Fibroblast of skin of right biceps (primary cell): ENCODE measurements at regions not wholly inside any gene's neighbourhood (a gene's known extent, or its start where the extent isn't known, plus 50 kb on each side); places are given as distances from the start of the nearest gene placed in this dataset.
"Not testable (repeated sequence)": the region's sequence is repeated elsewhere in the genome, so short reads cannot be mapped to it uniquely, and the experiment has no call there.

Experiments
- DNase-seq: peaks from one replicate; pipeline ENCODE4 v3.0.0-alpha.2; 2013

DNA sequence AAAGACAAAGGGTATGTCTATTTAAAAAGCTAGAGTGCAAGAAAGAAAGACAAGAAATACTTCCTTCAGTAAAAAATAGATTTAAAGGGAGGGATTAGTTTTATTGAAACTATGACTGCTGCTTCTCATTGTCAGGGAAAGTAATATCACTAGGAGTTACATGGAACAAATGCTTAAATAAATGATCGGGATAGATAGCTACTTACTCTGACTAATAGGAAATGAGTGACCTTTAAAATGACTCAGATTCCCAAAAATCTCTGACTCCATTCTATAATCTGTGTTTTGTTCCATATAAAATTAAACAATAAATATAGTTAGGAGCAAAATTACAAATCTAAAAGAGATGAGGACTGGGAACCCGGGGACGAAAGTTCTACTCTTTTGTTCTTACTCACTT lies 669.3 kb downstream of the NR4A2 start:
- DNase-seq: no peak

DNA sequence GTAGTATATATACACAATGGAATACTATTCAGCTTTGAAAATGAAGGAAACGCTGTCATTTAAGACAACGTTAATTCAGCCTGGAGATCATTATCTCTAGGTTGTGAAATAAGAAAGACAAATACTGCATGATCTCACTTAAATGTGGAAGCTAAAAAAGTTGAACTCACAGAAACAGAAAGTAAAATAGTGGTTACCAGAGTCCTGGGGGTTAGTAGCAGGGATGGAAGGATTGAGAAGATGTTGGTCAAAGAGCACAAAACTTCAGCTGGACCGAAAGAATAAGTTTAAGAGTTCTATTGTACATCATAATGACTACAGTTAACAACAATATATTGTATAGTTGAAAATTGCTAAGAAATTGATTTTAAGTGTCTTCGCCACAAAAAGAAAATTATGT lies 670.3 kb downstream of the NR4A2 start:
- DNase-seq: no peak

DNA sequence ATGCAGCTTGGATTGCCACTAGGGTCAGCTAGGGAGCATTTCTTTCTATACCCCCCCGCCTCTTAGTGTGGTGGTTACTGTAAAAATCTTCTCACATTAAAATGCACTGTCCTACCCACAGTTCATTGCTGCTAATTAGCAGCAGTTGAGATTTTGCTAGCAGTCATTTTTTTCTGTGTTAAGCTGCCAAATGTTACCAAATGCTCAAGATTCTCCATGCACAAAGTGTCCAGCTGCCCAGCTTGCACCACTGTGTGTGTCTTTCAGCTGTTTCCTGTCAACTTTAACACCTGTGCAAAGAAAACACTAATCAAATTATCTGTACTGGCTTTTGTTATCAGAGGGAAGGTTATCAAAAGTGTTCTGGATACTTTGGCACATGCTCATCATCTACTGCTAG lies 679.3 kb downstream of the NR4A2 start:
- no peak for DNase-seq

DNA sequence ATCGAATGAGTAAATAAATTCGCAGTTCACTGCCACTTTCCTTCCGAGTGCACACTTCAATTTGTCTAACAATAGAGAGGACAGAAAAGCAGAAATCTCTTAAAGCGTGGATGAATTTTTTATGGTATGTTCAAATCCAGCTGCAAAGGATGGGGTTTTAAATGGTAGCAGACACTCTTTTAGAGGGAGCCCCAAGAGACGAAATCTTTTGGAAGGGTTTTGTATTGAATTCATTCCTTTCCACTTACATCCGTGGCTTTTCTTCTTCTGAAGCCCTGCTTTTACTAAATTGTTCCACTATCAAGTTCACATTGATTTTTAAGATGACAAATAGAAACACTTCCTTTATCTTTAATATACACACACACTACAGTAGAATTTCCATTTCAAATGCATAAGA lies 680.7 kb downstream of the NR4A2 start:
- DNase-seq: no peak

DNA sequence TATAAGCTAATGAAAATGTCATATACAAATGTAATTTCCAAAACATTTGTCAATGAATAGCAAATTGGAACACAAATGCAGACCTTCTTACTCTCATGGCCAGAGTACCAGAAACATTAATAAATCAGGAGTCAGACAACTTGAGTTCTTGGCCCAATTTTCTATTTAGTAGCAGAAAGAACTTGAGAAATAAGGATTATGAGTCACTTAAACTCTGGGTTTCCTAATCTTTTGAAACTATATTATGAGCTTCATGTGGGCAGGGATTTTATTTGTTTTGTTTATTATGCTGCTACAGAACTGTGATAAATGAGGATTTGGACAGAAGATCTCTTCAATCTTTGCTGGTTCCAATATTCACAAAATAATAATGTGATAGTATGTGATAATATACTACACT lies 686.7 kb downstream of the NR4A2 start:
- DNase-seq: no peak

DNA sequence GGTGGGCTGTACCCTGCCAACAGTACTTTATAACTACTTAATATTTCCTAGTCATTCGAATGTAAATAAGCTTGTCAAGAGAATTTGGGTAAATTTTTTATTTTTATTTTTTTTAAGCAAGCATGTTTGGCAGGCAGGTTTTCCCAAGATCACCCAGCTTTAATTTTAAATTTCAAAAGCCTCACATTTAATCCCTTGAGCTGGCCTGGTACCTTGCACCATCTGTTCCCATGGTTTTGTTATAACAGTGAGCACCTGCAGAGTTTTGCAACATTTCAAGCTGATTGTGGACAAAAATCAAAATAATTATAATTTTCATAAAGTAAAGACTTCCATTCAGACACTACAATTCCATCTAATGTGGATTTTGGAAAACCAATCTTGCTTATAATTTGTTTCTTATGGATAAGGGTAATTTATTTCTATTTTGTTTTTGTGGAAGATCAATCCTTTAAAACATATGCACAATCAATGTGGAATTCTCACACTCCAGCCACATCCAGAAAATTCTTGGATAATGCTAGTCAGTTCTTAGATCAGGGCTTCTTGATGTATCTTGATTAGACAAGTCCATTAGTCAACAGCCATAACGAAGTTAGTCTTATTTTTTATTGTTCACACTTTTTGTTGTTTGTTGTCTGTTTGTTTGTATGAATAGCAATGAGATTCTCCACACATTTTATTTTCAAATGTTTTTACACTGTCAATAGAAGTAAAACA lies 689.3 kb downstream of the NR4A2 start:
- no peak for DNase-seq

DNA sequence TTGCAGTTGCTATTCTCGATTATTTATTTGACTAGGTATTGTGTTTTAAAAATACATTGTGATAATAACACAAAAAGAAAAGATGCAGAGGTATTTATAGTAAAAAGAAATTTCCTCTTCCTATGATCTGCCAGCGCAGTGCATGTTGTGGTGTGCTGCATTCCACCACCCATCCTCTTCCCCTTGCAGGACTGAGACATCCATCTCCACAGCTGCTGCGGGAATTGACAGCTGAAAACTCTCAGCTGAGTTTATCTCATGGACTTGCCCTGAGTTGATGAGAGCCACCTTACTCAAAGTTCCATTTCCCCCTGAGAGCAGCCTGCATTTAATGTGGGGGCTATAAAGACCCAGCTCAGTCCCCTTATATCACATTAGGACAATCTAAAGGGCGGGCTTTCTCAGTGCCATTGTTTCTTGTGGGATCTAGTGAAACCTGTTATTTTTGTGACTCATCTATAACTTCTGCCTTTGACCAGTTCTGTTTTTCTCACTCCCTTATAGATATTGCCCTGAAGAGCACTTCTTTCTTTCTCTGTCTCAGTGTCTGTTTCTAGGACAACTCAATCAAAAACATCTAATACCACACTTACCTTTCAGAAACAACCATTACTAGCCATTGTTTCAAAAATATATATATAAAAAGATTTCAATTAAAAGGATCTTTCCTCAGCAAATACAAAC lies 698.5 kb downstream of the NR4A2 start:
- no peak for DNase-seq

DNA sequence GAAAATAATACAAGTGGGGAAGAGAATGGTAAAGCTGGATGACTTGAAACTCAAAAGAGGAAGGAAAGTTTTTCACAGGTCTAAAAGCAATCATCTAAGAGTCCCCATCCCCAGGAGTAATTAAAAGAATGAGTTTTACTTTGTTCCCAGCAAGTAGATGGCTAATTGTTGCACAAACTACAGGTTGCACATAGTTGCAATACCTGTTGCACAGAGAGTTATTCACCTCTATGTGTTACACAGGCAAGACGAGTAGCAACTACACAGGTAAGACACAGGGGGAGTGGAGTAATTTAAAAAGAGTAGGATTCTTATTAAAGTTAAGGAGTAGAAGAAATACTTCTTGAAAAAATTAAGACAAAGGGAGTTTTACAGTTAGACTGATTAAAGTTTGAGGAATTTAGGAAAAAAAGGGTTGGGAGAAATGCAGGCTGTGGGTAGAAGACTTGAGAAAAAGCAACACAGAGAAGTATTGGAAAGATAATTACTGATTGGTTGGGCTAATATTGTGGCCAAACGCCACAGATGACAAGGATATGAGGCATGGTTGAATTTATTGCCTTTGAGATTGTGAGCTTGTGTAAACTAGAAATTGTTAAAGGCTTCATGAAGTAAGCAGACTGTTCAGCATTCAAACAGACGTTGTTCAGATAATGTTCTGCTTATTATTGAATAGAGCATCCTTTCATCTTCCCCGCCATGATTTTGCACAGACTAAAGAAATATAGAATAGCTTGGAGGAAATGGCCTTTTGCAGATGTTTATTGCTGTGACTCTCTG lies 699.3 kb downstream of the NR4A2 start:
- no peak for DNase-seq

DNA sequence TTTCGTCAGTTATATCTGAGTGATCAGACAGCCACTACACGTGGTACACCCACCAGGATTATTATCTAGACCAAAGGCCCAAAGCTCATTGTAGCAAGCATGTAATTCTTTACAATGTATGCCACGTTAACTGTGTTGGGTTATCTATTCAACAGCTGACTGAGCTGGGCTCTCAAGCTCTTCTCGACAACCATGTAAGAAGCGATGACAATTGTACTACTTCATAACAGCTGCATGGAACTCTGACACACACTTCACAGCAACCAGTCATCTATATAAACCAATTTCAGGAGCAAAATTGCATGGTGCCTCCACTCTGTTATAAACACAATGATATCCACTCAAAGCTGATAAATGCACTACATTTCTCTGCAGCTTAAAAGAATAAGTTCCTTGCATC lies 701.8 kb downstream of the NR4A2 start:
- no peak for DNase-seq

DNA sequence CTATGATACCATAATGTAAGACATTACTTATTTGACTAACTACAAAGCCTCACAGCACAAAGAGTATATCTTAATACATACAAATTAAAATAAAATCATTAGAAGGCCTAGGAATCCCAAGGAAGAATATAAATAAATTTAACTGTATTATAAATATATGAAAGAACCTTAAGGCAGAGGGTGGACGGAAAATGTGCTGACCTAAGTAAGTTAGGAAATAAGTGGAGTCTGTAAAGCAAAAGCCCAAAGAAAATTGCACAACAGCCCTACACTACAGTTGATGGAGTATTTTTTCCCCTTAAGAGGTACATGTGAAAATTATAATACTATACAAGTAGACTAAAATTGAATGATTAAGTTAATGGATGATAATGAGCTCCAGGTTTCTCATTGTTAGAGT lies 710.1 kb downstream of the NR4A2 start:
- DNase-seq: no peak

DNA sequence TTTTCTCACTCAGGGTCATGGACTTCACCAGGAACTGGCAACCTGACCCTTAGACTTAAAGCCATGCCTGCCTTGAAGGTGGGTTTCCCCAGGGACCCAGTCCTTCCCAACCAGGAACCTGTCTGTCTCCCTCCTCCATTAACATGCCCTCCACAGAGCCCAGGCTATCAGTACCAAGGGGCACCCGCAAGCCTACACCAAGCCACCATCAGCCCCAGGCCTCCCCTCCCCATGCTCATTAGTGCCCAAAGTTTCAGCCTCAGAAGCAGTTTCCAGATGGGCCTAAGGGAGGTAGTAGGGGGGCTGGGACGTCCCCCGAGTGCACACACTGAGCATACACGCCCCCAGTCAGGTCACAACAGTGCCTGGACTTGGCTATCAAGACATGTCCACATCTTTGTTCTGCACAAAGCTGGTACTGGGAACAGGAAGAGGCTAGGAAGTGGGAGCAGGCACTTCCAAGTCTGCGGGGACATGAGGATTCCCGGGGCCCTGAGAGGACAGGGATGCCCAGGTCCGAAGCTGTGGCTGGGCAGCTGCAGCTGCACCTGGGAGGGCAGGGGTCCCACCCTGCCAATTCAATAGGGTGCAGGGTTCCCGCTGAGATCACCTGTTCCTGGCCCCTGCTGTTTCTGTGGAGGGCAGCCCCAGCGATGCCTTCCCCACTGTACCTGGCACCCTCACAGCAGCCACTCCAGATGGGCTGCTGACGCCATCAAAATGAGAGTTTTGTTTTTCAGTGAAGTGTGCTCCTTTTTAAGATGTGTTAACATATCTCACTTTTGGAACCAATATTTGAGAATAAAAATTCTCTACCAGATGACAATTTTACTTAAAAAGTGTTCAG lies 731.4 kb downstream of the NR4A2 start:
- no peak for DNase-seq

DNA sequence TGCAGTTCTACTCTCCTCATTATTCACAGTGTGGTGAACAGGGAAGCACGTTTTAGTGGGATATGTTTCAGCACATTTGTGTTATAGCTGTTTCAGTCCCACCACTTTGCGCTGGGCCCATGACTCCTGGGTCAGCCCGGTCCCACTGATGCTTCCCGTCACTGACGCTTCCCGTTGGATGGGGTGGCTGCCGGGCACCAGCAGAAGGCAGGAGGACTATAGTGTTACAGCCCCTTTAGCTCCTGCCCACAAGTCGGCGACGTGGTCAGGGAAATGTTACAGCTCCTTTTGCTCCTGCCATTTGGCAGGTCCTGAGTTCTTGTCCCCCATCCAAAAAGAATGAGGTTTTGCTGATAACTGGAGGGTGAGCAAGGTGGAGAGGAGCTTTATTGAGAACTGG lies 732.2 kb downstream of the NR4A2 start:
- DNase-seq: no peak

DNA sequence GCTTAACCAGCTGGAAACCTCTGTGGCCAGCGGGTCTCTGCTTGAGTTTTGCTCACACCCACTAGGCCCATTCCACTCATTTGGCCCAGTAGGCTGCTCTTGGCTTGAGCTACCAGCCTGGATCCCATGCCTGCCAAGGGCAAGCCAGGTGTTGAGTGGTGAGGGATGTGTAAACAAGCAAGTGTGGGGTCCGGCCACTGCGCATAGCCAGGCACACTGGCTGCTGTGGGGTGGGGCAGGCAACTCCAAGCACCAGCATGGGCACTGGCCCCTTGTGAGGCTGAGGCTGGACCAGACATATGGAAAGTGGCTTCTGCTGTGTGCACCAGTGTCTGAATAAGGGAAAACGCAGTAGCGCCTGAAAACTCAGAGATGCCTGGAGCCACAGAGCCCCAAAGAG lies 732.7 kb downstream of the NR4A2 start:
- no peak for DNase-seq

DNA sequence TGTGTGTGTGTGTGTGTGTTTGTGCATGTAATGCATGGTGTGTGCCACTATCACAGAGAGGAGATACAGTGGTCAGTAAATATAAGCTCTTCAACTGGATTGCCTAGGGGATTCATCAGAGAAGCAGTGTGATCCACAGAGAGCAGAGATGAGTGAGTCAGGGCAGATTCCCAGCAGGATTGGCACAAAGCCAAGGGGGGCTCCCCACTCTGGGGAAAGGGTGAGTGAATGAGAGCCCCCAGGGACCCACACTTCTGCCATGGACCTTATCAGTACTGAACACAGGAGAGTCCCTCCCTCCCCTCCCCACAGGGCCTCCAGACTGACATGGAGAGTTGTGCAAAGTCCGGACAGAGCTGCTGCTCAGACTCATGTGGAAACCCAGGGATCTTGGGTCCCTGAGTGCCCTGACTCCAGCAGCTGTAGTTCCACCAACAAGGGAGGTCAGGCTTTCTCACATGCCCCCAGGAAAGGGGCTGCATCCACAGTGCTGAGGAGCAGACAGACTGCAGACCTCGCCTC lies 748.8 kb downstream of the NR4A2 start:
- DNase-seq: no peak

DNA sequence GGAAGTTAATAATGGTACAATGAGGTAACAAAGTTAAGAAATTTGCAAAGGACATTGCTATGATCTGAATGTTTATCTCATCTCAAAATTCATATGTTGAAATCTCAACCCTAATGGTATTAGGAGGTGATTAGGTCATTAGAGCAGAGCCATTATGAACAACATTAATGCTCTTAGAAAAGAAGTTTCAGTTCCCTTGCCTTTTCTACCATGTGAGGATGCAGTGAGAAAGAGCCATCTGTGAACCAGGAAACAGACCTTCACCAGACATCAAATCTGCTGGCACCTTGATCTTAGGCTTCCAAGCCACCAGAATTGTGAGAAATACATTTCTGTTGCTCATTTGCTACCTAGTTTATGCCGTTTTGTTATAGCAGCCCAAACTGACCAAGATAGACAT lies 757.6 kb downstream of the NR4A2 start:
- no peak for DNase-seq

DNA sequence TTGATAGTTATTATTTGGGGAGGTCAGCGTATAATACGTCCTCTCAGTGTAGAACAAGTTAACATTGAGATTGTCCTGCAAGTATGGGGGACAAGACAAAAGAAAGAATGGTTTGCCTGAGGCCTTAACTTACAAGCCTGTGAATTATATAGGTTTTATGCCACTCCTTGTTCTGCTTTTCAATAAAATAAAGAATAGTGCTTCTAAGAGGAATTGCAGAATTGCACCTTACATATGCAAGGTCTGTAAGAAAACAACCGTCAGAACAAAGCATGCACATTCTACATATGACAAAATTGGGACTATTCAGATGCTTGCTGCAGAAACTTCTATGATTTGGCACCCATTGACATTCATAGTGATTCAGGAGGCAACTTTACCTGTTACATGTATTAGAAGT lies 785.0 kb downstream of the NR4A2 start:
- no peak for DNase-seq

DNA sequence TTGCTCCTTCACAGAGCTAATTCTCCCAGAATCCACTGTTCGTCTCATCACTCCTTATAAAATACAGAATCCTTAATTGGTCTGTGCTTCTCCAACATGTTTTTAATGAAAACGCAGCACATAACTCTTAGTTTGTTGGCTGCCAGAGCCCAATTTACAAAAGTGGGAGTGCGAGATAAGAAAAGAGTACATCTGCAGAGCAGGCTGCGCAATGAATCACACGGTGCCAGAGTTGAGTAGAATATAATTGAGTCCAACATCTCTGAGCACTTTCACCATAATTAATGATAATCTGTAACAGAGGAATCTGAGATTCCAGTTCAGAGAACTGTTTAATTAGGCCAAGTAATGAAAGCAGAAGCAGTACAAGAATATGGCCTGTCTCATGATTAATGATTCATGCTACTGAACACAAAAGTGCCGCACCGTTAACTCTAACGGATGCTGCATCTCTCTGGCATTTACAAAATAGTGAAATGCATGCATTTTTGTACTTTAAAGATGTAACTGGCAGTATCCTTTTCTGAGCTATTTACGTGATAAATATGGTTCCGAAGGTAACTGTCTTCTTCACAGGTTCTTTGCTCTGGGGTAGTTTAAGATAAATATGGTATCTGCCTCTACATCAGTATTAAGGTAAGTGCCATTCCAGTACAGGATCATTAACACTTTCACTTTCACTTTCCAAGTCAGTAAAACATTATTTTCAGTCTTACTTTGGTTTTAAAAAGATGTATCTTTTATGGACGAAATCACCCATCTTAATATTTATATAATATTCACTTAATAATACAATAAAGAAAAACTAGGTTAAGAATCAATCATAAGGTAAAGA lies 785.6 kb downstream of the NR4A2 start:
- DNase-seq: peak; percentile 3

DNA sequence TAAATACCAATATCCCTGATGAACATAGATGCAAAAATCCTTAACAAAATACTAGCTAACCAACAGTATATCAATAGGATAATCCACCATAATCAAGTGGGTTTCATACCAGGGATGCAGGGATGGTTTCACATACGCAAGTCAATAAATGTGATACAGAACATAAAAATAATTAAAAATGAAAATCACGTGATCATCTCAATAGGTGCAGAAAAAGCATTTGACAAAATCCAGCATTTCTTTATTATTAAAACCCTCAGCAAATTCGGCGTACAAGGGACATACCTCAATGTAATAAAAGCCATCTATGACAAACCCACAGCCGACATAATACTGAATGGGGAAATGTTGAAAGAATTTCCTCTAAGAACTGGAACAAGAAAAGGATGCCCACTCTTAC lies 793.5 kb downstream of the NR4A2 start:
- DNase-seq: not testable (repeated sequence)

DNA sequence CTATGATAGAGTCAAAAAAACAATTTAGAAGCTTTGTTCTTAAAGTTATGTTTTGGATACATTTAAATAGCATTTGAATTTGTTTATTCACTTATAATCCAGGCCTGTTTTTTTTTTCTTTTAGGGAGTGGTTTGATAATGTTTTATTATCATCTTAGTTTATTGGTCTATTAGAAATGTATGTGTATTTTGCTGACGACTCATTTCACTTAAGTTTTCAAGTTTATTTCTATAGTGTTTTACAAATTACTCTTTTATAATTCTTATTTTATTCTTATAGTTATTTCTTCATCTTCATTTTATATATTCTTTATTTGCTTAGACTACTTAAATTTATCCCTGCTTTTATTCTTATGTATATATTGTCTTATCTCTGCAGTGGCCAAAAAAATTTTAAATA lies 804.5 kb downstream of the NR4A2 start:
- no peak for DNase-seq

DNA sequence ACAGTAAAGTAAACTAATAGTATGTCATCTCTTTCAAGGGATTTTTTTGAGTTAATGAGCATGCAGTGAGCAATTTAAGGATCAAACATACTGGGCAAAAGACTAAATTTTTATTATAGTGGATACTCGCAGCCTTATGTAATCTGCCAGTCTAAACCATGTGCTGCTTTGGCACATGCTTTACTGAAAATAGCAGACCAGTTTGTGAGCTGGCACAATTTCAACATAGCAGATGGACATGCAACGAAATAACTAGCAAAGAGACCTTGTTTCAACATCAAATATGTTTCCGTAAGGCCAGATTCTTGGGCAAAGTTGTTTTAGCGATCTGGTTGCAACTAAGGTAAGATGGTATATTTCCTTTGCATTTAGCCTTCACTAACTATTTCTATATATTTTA lies 807.3 kb downstream of the NR4A2 start:
- DNase-seq: no peak

DNA sequence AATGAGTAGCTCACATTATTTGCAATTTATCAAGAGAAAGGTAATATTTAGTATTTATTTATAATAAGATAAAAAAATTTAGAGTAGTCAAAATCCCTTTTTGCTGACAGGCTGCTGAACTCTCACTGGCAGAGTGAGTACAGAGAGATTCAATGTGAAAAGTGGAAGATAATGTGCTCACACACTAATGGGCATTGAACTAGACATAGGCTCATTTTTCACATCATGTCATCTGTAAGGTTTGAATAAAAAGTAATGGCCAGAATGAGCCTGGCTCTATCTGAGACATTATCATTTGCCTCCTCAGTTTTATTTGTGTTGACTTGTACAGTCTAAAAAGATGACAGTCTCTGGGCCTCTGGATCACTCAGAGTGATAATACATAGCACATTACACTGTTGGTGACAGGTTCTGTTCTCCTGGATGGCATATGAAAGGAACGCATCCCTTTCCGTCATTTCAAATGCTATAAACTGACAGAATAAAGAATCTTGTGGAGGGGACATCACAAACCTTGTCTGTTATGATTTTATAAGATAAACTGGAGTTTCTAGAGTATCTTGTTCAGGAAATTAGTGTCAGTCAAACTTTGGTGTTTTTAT lies 812.9 kb downstream of the NR4A2 start:
- DNase-seq: no peak

DNA sequence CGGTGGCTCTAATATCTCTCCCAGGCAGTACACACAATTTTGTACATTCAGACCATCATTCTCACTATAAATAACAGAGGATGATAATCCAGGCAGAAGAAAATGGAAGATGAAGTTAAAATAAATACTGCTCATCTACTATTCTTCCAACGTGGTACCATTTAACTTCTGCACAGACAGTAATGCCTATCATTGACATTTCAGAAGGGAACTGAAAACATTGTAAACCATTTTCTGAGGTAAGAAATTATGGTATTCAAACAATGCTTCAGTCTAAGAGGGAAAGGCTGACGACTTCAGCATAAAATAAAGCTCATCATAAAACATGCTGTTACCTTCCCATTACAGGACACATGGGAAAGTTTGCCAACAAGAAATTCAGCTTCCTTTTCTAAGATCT lies 814.4 kb downstream of the NR4A2 start:
- no peak for DNase-seq
